ENCODE measurements at regions not wholly inside any gene's neighbourhood (a gene's known extent, or its start where the extent isn't known, plus 50 kb on each side); places are given as distances from the start of the nearest gene placed in this dataset.

- no peak for TF ChIP-seq CTCF (IDR thresholded peaks at IDR 0.05)
- no peak for TF ChIP-seq POLR2AphosphoS5 (IDR thresholded peaks at IDR 0.05; ENCODE audit: low read depth, low read length)
- TF ChIP-seq TCF7L2 (IDR thresholded peaks at IDR 0.05; ENCODE audit: low read depth, low read length) = no peak
- TF ChIP-seq REST (IDR thresholded peaks at IDR 0.05; ENCODE audit: insufficient read depth in 1 of 2, low read depth in 2 of 2, low read length in 1 of 2) = no peak
Measured at GRCh38 chr3:66145408-66145733, 75.4 kb upstream of the SLC25A26 start.
